NCI-H69 (cell line): ENCODE measurements at regions not wholly inside any gene's neighbourhood (a gene's known extent, or its start where the extent isn't known, plus 50 kb on each side); places are given as distances from the start of the nearest gene placed in this dataset.
"Not testable (repeated sequence)": the region's sequence is repeated elsewhere in the genome, so short reads cannot be mapped to it uniquely, and the experiment has no call there.

Experiments
- DNase-seq: peaks from one replicate; lab custom pipeline; 2025; lab: John Stamatoyannopoulos, UW

- DNase-seq = peak; percentile 81
Observed at GRCh38 chr16:27639561-27640276, 89.8 kb downstream of the KATNIP start.

- DNase-seq = peak; percentile 87
Observed at GRCh38 chr16:27640277-27640600, 90.3 kb downstream of the KATNIP start.

GRCh38 chr16:27641260-27641659, 91.3 kb downstream of the KATNIP start:
- no peak for DNase-seq

GRCh38 chr16:27641734-27642415, 91.9 kb downstream of the KATNIP start:
- DNase-seq = not testable (repeated sequence)

- peak; percentile 66 for DNase-seq
Observed at GRCh38 chr16:27642756-27643155, 92.8 kb downstream of the KATNIP start.

GRCh38 chr16:27644165-27644564, 94.2 kb downstream of the KATNIP start:
- DNase-seq = peak; percentile 74

- DNase-seq = no peak
Observed at GRCh38 chr16:27645396-27645795, 95.5 kb downstream of the KATNIP start.

- DNase-seq = no peak
Observed at GRCh38 chr16:27646806-27647205, 96.9 kb downstream of the KATNIP start.

- DNase-seq = no peak
Observed at GRCh38 chr16:27649021-27649420, 99.1 kb downstream of the KATNIP start.

GRCh38 chr16:27650073-27650701, 100.2 kb downstream of the KATNIP start:
- no peak for DNase-seq

- no peak for DNase-seq
Observed at GRCh38 chr16:27651301-27651700, 101.4 kb downstream of the KATNIP start.

- no peak for DNase-seq
Observed at GRCh38 chr16:27657811-27658210, 107.9 kb downstream of the KATNIP start.

- no peak for DNase-seq
Observed at GRCh38 chr16:27660507-27660906, 110.6 kb downstream of the KATNIP start.

GRCh38 chr16:27663235-27663634, 113.3 kb downstream of the KATNIP start:
- not testable (repeated sequence) for DNase-seq

- no peak for DNase-seq
Observed at GRCh38 chr16:27665881-27666280, 115.9 kb downstream of the KATNIP start.

GRCh38 chr16:27670071-27670810, 120.3 kb downstream of the KATNIP start:
- DNase-seq = no peak

GRCh38 chr16:27671410-27671809, 121.5 kb downstream of the KATNIP start:
- DNase-seq = no peak

- DNase-seq = no peak
Observed at GRCh38 chr16:27676839-27677238, 126.9 kb downstream of the KATNIP start.

- peak; percentile 86 for DNase-seq
Observed at GRCh38 chr16:27677263-27677662, 127.3 kb downstream of the KATNIP start.

- no peak for DNase-seq
Observed at GRCh38 chr16:27678955-27679354, 129.0 kb downstream of the KATNIP start.

GRCh38 chr16:27679899-27680298, 130.0 kb downstream of the KATNIP start:
- DNase-seq = peak; percentile 94

- no peak for DNase-seq
Observed at GRCh38 chr16:27681681-27682080, 131.7 kb downstream of the KATNIP start.

- DNase-seq = no peak
Observed at GRCh38 chr16:27684047-27684446, 134.1 kb downstream of the KATNIP start.
